Activated T-cell treated with anti-CD3 and anti-CD28 coated beads for 24 hours (primary cell): ENCODE measurements at regions not wholly inside any gene's neighbourhood (a gene's known extent, or its start where the extent isn't known, plus 50 kb on each side); places are given as distances from the start of the nearest gene placed in this dataset.
"Not testable (repeated sequence)": the region's sequence is repeated elsewhere in the genome, so short reads cannot be mapped to it uniquely, and the experiment has no call there.

ENCODE experiments used
- DNase-seq: peaks from one replicate; pipeline ENCODE4 v3.0.0-alpha.2; 2020; ENCODE audit warnings: low read depth

DNA sequence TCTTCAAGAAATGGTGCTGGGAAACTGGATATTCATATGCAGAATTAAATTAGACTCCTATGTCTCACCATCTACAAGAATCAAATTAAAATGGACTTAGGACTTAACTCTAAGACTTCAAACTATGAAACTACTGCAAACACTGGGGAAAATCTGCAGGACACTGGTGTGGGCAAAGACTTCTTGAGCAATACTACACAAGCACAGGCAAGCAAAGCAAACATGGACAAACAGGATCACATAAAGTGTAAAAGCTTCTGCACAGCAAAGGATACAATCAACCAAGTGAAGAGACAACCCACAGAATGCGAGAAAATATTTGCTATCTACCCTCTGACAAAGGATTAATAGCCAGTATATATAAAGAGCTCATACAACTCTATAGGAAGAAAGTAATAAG, 1161.1 kb upstream of the CITED2 start:
- DNase-seq = no peak

DNA sequence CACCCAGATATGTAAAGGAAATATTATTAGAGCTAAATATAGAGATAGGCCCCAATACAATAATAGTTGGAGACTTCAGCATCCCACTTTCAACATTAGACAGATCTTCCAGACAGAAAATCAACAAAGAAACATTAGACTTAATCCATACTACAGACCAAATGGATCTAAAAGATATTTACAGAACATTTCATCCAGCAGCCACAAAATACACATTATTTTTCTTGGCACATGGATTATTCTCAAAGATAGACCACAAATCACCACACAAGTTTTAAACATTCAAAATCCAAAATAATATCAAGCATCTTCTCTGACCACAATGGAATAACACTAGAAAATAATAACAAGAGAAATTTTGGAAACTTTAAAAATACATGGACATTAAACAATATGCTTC, 1159.1 kb upstream of the CITED2 start:
- no peak for DNase-seq

DNA sequence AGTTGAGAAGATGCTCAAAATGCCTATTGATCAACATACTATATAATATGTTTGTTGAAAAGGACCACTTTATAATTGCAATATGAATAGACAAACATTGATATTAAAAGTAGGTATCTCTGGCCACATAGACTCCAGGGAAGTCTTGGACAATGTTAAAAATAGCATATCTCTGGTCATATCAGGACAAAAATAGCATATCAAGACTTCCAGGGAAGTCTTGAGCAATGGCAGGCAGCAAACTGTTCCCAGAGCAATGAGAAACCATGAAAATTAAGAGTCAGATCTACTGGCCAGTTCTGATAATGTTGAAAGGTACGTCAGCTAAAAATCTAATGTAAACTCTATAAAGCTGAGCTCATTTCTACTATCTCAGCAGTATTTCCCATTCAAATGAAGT, 1130.3 kb upstream of the CITED2 start:
- no peak for DNase-seq

DNA sequence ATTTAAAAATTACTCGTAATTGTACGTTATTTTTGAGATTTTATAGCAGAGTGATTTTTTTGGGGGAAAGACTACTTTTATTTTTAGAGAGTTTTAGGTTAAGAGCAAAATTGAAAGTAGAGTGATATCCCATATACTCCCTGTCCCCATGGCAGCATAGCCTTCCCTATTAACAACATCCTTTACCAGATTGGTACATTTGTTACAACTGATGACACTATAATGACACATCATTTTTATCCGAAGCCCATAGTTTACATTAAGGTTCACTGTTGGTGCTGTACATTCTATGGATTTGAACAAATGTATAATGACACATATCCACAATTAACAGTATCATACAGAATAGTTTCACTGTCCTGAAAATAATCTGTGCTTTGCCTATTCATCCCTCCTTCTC, 1126.4 kb upstream of the CITED2 start:
- no peak for DNase-seq

DNA sequence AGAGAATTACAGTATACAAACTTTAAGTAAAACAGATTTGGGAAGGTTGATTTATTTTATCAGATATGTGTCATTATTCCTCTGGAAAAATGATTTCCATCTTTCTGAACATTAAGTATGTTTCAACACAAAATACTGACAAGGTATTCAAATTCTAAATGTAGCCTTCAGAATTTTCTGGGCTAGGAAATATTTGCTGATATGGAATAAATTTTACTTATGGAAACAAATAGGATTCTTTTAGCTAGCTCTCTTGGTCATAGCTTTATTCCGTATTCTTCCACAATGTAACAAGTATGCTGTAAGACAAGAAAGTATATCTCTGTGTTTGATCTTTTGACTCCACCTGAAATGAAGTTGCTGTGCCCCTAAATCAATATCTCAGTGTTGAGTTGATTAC, 1125.2 kb upstream of the CITED2 start:
- no peak for DNase-seq

DNA sequence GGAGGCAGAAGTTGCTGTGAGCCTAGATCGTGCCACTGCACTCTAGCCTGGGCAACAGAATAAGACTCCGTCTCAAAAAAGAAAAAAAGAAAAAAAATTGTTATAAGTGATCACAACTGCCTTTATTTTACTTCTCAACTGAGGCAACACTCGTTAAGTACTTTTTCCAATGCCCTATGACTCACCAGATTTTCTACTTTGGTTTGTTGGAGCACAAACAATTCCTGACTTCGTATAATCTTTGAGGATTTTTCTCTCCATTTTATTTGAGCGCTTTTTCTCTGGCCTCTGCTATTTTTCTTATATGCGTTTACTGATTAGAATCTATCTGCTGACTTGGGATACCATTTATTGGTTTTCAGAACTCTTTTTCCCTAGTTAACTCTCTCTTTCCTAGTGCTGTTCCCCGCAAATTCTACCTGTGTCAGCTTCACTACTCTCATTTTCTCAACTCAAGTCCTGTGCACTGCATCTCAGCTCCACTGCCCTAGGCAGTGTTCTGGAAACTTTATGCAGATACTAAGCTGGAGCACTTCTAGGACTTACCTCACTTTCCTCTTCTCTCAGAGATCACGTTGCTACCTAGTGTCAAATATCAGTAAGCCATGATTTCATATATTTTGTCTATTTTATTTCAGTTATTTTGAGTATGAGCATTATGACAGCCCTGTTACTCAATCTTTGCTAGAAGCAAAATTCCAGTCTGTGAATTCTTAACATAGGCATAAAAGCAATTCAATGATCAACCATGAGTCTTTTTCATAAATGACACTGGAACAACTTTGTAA, 1120.1 kb upstream of the CITED2 start:
- DNase-seq = no peak

DNA sequence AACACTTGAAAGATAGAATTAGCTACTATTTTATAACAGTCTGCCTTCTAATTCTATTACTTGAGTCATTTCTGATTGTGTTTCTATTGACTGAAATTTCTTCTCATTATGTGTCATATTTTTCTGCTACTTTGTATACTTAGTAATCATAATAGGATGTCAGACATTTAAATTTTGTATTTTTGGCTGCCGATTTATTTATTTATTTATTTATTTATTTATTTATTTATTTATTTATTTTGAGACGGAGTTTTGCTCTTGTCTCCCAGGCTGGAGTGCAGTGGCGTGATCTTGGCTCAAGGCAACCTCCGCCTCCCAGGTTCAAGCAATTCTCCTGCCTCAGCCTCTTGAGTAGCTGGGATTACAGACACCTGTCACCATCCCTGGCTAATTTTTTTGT, 1119.0 kb upstream of the CITED2 start:
- DNase-seq = not testable (repeated sequence)

DNA sequence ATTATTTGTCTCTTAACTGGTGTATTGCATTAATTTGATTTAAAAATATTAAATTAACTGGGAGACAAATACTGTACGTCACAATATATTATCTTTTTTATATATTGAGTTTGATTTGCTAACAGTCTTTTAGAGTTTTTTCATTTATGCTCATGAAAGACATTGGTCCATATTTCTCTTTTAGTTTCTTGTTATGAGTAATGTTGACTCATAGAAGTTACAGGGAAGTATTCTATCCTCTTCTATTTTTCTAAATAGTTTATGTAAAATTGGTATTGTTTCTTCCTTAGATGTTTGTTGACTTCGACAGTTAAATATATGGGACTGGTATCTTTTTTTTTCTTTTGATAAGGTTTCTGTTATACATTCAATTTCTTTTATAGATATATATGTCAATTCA, 1115.6 kb upstream of the CITED2 start:
- no peak for DNase-seq

DNA sequence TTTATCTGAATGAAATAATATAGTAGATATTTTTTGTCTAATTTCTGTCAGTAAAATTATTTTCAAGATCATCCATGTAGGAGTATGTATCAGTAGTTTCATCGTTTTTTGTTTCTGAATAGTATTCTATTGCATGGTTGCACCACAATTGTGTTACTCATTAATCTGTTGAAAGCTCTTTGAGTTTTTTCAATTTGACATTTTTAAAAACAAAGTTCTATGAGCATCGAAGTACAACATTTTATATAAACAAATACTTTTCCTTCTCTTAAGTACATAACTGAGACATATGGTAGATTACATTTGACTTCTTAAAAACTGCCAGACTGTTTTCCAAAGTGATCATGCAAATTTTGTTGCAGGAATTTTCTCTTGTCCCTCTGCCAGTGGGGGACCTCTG, 1113.1 kb upstream of the CITED2 start:
- DNase-seq = no peak

DNA sequence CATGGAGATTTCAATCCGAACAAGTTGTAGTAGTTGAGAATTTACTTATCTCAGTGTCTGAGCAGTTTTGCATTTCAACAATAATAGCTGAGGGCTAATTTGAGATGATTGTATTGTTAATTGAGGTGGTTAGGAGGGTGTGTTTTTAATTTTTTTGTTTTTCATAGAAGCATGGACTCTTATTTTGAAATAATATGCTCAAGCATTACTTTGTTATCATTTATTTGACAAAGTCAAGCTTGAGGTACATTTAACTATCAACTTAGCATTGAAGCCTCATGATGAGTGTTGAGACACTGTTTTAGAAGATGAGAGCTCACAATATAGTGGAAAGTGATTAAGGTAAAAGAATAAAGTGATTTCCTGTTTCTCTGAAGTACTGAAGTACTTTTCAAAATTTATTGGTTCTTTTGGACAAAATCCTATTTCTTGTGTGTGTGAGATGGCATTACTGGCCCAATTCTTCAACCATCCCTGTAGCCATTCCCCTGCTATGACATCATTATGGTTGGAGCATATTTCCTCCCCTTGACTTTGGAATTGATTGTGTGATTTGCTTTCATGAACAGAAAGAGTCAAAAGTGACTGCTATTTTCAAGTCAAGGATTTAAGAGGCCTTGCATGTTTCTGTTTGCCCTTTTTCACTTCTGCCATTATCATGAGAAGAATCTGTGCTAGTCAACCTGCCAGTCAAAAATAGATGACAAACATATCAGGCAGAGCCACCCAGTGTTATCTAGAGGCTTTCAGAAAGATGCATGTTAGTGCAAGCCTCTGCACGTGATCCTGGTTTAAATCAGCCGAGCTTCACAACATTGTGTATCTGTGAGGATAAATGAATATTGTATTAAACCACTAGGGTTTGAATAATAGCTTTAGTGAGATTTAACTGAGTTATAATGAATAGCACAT, 1112.3 kb upstream of the CITED2 start:
- no peak for DNase-seq

DNA sequence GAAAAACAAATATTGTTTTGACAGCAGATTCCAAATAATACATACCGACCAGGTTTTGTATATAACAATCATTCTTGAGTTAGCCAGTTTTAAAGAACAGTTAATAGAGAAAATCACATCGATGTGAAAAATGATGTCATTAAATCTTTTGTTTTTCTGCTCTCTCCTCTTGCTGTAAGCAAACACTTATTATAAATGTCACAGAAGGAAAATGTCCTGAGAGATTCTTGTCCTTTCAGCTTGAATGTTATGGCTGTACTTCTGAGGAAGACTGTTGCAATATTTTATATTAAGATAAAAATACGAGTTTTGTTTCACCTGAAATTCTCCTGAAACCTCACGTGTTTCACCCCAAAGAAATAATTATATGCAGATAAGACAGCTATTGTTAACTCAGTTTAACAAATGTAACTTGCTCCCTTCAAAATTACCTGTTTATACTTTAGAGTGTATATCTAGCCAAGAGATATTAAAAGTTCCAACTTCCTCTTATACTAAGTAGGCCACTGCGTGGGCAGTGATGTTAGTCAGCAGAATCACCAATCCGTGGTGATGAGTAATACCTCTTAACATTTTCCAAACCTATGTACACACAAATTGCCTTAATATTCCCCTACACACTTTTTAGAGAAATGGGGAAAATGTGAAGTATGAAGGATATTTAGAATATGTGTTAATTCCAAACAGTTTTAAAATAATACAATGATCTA, 1111.4 kb upstream of the CITED2 start:
- no peak for DNase-seq

DNA sequence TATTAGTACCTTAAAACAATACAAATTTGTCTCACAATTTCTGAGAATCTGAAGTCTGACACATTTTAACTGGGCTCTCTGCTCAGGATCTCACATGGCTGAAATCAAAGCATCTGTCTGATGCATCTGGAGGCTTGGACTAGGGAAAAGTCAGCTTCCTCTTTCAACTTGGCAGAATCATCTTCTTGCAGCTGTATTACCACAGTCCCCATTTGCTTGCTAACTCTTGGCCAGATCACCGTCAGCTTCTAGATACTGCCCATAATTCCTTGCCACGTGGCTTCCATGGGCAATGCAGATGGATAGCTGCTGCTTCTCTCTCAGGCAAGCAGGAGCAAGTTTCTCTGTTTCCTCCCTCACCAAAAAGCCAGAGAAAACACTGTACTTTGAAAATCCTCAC, 1106.4 kb upstream of the CITED2 start:
- no peak for DNase-seq

DNA sequence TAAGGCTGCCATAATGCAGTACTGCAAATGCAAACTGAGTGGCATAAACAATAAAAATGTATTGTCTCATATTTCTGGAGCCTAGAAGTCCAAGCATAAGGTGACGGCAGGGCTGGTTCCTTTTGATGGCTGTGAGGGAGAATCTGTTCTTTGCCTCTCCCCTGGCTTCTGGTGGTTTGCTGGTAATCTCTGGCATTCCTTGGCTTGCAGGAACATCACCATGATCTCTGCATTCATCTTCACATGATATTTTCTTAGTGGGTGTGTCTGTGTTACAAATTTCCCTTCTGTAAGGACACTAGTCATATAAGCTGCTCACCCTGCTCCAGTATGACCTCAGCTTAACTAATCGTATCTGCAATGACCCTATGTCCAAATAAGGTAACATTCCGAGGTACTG, 1104.2 kb upstream of the CITED2 start:
- DNase-seq = no peak

DNA sequence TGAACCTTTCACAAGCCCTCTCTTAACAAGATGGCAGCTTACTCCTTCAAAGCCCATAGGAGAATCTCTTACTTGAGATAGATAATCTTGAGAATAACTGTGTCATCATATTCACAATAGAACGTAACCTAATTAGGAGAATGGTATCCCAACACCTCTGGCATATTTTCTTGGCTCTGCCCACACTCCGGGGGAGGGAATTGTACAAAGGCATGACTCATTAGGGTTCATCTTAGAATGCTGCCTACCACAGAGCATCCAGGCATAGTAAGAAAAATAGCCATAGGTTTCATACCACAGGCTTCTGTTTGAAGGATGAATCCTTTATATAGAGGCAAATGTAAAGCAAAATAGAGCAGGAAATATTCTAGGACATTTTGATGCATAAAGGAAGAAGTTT, 1100.6 kb upstream of the CITED2 start:
- no peak for DNase-seq

DNA sequence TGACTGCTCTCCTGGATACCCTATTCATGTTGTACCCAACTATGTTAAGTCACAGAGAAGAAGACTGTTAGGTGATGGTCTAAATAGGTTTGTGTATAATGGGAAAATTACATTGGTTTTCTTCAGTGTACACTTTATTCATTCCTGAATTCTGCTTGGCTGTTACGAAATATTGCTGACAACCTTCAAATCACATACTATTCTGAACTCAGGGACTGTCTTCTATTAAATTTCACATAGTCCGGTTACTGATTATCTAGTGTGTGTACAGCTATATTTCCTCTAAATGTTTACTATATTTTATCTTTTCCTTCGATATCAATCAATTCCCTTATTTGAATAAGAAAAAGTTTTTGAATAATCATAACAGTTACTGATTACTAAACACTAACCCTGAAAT, 1090.3 kb upstream of the CITED2 start:
- no peak for DNase-seq

DNA sequence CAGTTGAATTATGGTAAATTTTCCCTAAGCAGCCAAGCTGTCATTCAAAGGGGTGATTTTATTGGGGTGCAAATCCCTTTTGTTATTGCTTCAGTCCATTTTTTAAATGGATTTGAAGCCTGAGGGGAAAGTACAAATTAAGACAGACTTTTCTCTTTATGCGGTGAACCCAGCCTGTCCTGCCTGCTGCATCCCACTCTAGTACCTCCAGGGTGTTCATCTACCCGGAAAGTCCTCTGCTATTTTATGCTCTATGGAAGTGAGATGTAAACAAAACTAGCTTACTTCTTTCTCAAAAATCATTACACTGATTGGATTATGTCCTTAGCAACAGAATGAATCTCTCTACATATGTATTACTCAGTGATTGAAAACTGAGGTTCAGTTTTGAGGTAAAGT, 1088.9 kb upstream of the CITED2 start:
- DNase-seq = no peak

DNA sequence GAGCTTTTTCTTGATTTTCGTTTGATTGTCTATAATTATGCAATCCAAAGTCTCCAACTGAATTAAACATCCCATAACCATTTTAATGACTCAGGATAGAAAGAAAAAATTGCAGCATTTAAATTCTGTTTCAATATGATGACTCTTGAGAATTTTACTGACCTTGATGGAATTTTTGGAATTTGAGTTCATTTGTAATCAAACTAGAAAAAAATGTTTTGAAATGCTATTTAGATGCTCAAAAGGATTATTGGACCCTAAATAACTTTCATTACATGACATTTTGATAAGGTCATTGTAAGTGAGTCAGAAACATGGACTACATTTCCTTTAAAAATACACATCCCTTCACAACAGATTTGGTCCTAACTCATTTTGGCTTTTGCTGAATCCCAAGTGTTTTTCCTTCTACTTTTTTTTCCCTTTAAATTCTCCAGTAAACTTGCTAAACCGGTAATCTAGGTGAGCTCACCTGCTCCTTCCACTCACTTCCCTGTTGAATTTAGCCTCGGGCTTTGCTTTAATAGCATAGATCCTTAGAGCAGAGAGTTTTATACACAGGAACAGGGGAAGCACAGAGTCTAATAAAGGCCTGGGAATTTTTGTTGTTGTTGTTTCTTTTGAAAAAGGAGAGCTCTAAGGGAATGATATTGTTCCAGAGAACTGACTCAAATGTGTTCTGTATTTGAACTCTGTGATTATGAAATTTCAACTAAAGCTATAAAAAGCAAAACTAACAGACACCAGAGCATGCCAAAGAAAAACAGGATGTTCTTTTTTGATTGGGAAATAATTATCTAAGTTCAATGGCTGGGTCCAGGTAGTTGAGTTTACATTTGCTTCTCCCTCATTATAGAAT, 1088.2 kb upstream of the CITED2 start:
- DNase-seq = no peak

DNA sequence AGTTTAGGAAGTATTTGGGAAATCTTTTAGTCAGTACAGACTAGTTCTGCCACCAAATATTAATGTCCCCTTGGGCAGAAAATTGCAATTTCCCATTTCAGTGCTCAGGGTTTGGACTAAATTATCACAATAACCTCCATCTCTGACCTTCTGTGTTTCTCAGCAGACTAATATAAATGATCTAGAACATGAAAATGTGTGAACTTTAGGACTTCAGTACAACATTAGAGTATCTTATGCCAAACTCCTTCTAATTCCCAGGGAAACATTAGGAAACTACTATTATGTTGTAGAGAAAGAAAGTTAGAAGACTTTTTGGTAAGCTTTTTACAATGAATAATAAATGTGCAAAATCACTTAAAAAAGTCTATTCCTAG, 1087.6 kb upstream of the CITED2 start:
- DNase-seq = no peak

DNA sequence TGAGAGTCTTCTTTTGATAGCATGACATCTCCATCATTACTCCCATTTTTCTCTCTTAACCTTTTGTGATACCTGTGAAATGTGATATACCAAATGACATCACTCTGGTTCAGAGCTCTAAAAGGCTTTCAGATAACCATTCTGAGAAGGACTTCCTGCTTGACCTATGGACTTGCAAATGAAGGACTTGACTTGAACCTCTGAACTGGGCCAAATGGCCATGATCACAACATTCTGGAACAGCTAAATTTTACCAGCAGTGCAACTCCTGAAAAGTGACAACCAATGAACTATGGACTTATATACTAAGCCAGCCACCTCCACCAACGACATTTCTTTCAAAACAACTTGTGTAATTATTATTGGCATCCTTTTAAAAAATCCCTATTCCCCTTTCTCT, 1085.8 kb upstream of the CITED2 start:
- DNase-seq = no peak

DNA sequence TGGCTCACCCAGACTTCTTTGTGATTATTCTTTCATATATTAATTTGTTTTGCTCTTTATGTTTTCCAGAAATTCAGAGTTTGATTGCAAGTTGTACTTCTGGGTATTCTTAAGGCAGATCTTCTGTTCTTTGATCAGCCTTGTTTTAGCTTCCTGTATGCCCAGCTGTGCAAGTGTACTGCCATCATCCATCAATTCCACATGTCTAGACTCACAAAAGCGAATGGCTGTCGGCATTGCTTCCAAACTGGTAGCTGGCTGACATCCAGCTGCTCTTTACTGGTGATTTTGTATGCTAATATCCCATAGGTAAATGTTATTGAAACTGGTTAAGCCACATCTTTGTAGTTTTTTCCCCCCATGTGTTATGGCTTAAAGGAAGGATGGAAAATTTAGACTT, 1084.8 kb upstream of the CITED2 start:
- no peak for DNase-seq

DNA sequence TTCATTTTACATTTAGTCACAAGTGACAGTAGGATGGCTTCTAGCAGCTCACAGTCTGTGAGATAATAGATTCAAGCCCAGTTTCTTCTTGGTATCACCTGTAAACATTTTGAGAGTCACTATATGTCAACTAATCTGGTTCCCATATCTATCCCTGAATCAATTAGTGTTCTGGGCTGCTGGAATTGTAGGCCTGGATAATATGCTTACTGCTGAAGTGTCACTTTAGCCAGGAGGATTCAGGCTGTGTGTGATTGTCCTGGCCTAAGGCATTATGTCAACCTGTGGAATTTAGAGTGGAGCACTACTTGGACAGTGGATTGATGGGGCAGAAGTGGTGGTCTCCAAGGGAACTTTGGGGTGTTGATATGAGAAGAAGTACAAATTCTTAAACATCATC, 1071.8 kb upstream of the CITED2 start:
- no peak for DNase-seq

DNA sequence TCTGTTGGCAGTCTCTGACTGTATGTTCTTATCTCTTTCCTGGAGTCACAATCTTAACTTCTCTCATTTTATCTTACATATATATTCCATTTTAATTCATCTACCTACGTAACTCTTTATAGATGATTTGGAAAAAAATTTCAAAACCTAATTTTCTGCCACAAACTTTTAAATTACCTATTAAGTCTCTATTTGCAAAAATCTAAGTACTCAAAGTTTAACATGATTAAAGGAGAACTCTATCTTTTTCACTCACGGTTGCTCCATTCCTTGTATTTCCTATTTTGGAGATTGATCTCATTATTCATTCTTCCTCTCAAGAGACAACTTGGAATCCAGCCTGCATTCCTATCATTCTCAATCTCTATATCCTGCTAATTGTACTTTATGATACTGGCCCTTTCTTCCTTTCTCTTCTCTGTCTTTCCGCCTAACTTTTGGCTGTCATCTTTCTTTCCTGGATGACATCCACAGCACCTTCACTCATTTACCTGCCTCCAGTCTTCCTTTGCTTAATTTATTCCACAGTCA, 1071.1 kb upstream of the CITED2 start:
- no peak for DNase-seq
